HS-27A (cell line): ENCODE measurements at regions not wholly inside any gene's neighbourhood (a gene's known extent, or its start where the extent isn't known, plus 50 kb on each side); places are given as distances from the start of the nearest gene placed in this dataset.
"Not testable (repeated sequence)": the region's sequence is repeated elsewhere in the genome, so short reads cannot be mapped to it uniquely, and the experiment has no call there.

Experiments
- DNase-seq: peaks from one replicate; pipeline ENCODE4 v3.0.0-alpha.2; 2012; ENCODE audit warnings: low read depth, missing footprints

DNA sequence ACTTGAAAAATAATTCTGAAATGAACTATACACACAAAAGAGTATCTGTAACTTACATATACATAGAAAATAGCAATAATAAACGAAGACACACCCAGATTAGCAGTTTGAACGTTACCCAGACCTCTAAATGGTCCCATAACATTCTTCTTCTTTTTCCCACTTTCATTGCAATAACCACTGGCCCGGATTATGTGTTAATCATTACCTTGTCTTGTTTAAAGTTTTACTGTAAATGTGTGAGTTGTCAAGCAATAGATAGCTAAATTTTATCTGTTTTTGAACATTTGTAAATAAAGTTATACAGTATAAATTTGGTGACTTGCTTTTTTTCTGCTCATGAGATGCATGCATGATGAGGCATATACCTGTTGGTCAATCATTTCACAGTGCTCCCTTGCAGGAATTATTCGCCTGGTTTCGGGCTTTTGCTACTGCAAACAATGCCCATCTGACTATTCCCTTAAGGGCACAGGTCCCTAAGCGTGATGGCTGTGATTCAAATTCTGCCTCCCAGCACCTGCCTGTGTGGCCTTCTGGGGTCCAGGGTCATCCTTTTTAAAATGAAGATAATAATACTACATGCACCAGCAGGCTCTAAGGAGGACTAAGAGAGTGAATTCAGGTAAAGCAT is 66.1 kb downstream of the GADD45G start:
- no peak for DNase-seq

DNA sequence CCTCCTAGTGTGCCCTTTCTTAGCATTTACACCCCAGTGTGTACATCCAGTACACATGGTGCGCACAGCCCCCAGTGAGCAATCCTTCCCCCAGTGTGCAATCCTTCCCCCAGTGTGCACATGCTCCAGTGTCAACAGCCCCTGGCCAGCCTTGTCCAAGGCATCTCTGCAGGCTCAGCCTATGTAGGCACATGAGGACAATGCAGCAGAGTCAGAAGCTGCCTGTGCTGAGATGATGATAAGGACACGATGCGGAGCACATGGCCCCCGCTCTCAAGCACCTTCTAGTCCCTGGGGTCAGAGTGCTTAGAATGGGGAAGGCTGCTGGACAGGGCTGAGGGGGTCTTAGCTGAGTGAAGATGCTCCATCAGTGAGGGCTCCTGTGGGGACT is 69.8 kb downstream of the GADD45G start:
- no peak for DNase-seq

DNA sequence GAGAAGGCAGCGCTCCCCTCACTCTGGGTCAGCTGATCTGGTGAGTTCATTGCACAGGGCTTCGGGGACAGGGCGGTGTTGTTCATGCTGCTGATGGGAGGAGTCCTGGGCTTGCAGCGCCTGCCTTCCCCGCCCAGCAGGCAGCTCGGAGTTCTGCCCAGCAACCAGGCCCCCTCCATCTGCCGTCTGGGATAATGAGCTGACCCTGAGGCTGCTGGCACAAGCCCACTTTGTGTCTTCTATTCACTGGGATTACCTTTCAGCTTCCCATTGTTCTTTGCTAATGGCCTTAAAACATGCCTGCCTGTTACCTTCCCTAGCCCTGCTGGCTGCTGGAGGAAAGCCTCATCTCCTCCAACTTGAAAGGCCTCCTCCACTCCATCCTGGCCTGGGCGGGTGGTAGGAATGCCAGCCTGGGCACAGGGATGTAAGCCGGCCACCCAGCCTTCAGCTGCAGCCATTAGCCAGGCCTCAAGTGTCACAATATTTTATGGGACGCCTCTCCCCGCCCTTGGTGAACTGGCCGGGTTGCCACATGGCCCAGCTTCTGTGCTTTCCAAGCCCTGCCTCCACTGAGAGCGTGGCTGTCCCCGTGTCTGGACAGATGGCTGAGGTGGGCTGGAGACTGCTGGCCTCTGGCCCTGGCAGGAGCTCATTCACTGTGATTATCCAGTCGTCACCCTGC is 70.4 kb downstream of the GADD45G start:
- no peak for DNase-seq

DNA sequence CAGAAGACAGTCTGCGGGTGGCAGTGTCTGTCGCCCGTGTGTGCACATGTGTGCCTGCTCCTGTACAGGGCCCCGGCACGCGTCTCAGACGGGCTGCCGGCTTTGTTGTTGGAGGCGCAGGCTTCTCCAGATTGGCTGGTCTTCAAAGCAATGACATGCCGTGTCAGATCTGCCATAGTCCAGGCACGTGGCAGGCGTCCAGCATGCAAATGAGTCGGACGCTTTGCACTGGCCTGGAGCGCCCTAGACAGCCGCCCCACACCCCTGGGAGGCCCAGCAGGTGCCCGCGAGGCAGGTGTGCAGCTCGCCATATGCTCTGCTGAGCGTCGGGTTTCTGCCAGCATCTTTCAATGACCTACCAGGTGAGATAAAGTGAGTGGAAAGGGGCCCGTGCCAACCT is 71.5 kb downstream of the GADD45G start:
- DNase-seq = no peak

DNA sequence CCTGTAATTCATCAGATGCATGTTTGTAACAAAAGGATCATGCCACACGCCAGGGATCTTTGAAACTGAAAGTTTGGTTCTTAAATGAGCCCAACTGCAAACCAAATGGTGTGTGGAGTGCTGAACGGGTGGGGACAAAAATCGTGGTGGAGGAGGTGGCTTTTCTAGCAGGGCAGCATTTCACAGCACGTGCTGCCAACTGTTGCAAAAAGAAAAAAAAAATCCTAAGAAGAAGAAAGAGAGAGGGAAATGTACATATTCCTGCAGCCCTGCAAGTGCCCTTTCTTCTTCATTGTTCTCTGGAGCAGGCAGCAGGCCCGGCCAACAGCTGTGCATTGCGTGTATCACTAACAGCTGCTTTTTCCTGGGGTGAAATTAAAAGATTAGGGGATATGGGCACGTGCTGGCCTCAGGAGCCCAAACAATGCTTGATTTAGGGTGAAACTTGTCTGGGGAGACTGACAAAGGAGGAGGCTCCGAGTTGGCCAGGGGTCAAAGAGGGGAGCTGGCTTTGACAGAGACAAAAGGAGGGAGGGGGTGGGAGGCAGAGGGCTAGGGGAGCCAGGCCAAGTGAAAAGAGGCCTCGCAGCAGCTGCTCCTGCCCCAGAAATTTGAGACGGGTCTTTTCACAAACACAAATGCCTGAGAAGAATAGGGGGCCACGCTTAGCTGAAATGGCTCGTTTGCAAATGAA is 73.0 kb downstream of the GADD45G start:
- no peak for DNase-seq

DNA sequence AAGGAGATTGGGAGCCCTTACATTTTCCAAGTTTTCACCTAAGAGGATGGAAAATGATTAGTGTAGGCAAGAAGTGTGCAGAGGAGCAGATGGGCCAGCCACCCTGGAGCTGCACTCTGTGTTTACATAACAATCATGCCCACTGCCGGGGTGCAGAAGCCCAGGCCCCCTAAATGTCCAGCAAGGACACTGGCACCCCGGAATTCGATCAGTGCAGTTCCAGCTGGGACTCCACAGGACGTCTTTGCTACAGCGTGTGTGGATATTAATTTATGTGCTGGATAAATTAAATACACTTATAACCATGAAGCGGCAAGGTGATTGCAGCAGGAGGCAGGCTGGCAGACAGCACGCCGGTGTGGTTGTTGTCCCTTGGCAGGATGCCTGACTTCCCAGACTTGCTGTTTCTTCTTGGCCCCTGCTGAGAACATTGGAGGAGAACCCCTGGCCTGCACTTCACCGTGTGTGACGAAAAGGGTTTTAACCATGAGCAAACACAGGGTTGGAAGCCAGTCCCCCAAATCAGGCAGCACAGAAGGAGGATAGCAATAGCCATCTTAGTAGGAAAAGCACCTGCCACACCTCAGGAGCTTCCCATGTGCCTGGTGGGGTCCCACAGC is 73.7 kb downstream of the GADD45G start:
- no peak for DNase-seq

DNA sequence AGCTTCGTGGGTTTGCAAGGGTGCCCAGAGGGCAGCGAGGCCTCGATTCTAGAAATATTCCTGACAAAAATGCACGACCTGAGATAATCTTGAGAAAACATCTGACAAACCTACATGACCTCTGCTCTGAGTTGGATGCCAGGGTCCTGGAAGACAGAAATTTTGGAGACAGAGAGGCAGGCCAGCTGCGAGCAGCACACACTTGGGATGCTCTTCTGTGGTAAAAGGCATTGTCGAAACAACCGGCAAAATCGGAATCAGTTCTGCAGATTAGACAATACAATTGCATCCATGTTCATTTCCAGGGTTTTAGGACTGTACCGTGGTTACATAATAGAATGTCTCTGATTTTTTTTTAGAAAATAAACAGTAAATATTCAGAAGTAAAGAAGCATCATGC is 74.2 kb downstream of the GADD45G start:
- DNase-seq = no peak

- DNase-seq = no peak
These were observed 74.8 kb downstream of the GADD45G start for GRCh38 chr9:89679581-89679980.

- DNase-seq = no peak
These were observed 76.0 kb downstream of the GADD45G start for GRCh38 chr9:89680547-89681467.

DNA sequence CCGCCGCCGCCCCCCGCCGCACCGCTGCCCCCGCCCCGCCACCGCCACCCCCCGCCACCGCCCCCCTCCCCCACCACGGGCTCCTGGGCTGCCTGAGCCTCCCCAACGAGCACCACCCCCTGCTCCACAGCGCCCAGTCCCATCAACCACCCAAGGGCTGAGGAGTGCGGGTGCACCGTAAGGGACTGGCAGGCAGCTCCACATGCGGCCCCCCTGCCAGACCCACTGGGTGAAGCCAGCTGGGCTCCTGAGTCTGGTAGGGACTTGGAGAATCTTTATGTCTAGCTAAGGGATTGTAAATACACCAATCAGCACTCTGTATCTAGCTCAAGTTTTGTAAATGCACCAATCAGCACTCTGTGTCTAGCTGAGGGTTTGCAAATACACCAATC is 76.7 kb downstream of the GADD45G start:
- not testable (repeated sequence) for DNase-seq

GRCh38 chr9:89683626-89684025 is 78.8 kb downstream of the GADD45G start:
- no peak for DNase-seq

DNA sequence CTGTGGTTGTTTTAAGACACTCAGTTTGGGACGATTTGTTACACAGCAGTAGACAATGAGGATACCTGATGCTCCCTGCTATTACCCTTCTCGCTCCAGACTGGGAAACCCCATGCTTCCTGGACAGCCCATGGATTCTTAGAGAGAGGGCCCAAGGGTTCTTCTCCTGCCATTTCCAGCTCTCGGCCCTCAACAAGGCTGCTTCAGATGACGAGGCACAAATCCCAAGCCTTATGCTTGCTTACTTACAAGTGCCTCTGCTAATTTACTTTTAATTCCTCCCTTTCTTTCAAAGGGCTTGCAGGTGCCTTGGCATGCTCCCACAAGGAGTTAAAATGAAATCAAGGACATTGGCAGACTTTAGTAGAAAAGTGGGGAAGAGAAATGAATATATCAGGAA is 79.4 kb downstream of the GADD45G start:
- no peak for DNase-seq

DNA sequence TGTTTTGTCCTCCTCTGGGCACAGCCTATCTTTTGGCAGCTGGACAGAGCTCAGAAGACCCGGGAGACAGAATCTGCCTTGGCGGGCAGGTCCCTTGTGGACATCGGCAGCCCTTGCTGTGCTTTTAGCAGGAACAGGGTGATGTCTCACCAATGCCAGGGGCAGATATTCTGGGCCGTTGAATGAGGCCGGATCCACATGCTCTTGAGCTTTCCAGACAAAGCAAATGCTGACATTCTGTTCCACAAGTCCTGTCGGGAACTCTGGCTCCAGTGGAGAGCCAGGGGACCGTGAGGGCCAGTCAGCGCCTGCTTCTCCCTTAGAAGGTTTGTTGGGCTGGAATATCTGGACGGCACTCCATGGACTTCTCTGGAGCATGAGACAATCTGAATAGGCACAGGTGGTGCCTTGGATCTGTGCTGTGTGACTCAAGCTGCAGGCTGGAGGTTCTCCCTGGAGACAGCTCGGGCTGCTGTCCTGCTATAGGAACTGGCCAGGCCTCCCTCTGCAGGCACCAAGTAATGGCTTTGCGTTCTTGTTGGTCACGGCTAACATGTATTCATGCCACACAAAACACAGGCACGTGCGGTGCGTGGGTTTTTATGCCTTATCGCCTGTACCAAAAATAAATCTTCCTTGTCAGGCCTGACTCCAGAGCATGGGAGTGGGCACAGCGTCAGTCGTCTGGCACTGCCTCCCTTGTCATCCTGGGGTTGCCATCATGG is 80.3 kb downstream of the GADD45G start:
- no peak for DNase-seq

GRCh38 chr9:89685698-89686097 is 80.9 kb downstream of the GADD45G start:
- DNase-seq = no peak

DNA sequence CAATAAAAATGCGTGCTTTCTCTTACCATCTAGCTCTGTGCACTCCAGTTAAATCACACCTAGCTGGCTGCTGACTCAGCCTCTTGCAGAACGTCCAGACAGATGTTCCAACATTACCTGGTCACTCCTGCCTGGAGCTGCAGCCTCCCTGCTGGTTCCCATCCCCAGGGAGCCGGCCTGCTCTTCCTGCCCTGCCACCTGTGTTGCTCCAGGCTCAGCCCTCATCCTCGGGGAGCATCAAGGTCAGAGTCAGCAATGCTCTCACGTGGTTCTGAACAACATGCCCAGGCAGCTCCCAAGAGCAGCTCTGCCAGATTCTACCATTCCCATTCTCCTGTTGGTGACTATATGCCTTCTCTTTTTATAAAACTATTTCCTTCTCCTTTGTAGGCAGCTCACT is 81.3 kb downstream of the GADD45G start:
- DNase-seq = no peak

- no peak for DNase-seq
These were observed 81.8 kb downstream of the GADD45G start for GRCh38 chr9:89686621-89687020.

- no peak for DNase-seq
These were observed 82.4 kb downstream of the GADD45G start for GRCh38 chr9:89687188-89687587.

DNA sequence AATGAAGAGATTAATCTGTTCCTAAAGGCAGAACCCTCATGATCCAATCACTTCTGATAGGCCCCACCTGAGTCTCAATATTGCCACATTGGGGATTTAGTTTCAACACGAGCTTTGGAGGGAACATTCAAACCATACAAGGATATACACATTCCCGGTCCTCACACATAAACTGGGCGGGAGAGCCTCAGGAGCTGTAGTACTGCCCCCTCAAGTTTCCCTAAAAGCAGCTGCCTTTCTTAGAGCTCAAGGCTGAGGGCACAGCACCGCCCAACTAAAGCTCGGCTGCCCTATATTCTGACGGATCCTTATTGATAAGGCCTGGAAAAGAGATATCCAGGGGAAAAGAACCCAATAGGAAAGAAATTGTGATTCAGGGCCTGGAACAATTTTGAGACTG is 83.0 kb downstream of the GADD45G start:
- no peak for DNase-seq

DNA sequence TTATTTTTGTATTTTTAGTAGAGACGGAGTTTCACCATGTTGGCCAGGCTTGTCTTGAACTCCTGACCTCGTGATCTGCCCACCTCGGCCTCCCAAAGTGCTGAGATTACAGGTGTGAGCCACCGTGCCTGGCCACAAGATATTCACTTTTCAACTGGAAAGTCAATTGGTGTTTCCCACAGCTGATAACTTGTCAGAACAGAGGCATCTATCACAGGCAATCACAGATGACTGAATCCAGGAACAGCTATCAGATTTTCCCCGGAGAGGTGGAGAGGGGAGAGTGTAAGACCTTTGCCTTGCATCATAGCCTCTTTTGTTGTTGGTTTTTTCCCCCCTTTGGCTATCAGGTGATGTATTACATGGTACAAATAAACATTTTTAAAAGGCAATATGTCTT is 84.5 kb downstream of the GADD45G start:
- not testable (repeated sequence) for DNase-seq

DNA sequence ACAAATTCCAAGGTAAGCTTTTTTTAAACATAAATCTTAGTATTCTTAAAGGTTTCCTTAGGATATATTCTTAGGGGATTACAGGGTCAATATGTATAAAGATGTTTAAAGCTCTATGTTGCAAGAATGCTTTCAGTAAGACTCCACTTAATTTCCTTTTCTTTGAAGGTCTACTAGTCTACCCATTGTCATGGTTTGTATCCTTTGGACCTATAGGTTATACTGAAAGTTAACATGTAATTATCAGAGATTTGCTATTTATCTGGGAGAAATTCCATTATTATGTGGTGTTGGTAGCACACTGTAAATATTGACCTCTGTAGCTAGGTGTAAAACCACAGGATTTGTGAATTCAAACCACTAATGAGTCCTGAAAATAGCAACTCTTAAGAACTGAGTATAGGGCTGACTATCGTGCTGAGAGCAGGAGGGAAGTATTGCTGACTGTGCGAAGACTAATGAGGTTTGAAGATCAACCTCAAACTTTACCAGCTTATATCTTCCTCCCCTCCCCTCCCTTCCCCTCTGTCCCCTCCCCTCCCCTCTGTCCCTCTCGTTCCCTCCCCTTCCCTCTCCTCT is 85.6 kb downstream of the GADD45G start:
- DNase-seq = no peak

DNA sequence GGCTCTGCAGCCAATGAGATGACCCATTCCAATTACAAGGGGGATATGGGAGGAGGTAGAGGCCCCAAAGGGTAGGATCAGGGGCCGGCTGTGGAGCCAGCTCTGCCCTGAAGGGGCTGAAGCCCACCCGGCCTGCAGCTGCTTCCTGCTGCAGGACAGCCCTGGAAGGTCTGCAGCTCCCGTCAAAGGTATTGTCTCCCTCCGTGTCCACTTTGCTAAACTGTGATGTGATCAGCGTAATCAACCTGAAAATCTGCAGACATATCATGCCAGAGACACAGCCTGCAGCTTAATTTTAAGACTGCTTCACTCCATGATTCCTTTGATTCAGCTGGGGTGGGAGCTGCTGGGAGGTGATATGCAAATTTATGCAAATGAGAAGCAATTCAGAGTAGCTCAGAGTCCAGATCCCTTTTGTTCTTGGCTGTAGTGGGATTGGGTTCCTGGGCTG is 90.7 kb downstream of the GADD45G start:
- DNase-seq = no peak
